Lower leg skin (tissue), 4 donors: ENCODE measurements at regions not wholly inside any gene's neighbourhood (a gene's known extent, or its start where the extent isn't known, plus 50 kb on each side); places are given as distances from the start of the nearest gene placed in this dataset.

Experiments
- DNase-seq, 2 donors: peaks; one replicate each; pipeline ENCODE4 v3.0.0-alpha.2; 2019; ENCODE audit warnings: low spot score in 2 of 2
- H3K4me3 ChIP-seq: fragments of 200-600 bp; sonication (generic); 2 replicates; pipeline ENCODE4 v1.5.1; 2017; ENCODE audit warnings: mild to moderate bottlenecking, low read depth; ENCODE audit not compliant: poor library complexity, severe bottlenecking
- CTCF ChIP-seq, 3 donors: fragments of 450-650 bp; IDR thresholded peaks; one replicate each; pipeline ENCODE4 v1.5.1; 2016; ENCODE audit warnings: antibody characterized with exemption in 3 of 3, mild to moderate bottlenecking in 3 of 3, moderate library complexity in 2 of 3
- POLR2A ChIP-seq, 2 donors: fragments of 450-650 bp; IDR thresholded peaks; one replicate each; pipeline ENCODE4 v1.6.1; 2016 to 2017; ENCODE audit warnings: antibody characterized with exemption in 2 of 2, mild to moderate bottlenecking in 1 of 2, moderate library complexity in 1 of 2
- WGBS, 2 donors: methylation state at CpG; one replicate each; pipeline ENCODE4 v1.1.5; 2018; 5-methylcytosine and 5-hydroxymethylcytosine counted together
- intact Hi-C: fragments of 100-400 bp; cut with DNase I; formaldehyde crosslinking; loops from one replicate; pipeline ENCODE4 v1.15.0; 2023; ENCODE audit warnings: low total_unique reads

- TF ChIP-seq CTCF (IDR thresholded peaks at IDR 0.05) (no peak), POLR2A (IDR thresholded peaks at IDR 0.05) (no peak)
- DNase-seq: no peak
- H3K4me3 ChIP-seq: no peak overlapping the region
- intact Hi-C loops: no loop called here
- WGBS, 2 donors: 88 to 90% methylated on average over 7 of the region's 7 CpGs
These were observed 602.7 kb upstream of the CDH5 start for GRCh38 chr16:65763640-65764305.

GRCh38 chr16:65760874-65761273 is 605.6 kb upstream of the CDH5 start:
- DNase-seq: no peak
- TF ChIP-seq CTCF (IDR thresholded peaks at IDR 0.05) (no peak), POLR2A (IDR thresholded peaks at IDR 0.05) (no peak)
- intact Hi-C loops: no loop called here
- 70 to 83% methylated on average over 4 of the region's 4 CpGs for WGBS, 2 donors
- H3K4me3 ChIP-seq: no peak overlapping the region

GRCh38 chr16:65758620-65759019 is 607.9 kb upstream of the CDH5 start:
- TF ChIP-seq CTCF (IDR thresholded peaks at IDR 0.05) (no peak), POLR2A (IDR thresholded peaks at IDR 0.05) (no peak)
- DNase-seq: no peak
- WGBS, 2 donors: 79 to 88% methylated on average over 4 of the region's 4 CpGs
- intact Hi-C loops: no loop called here
- no peak overlapping the region for H3K4me3 ChIP-seq

GRCh38 chr16:65757064-65757463 is 609.4 kb upstream of the CDH5 start:
- no peak for TF ChIP-seq POLR2A (IDR thresholded peaks at IDR 0.05)
- TF ChIP-seq CTCF (IDR thresholded peaks at IDR 0.05): no peak
- 65 to 83% methylated on average over 4 of the region's 4 CpGs for WGBS, 2 donors

GRCh38 chr16:65756163-65756562 is 610.3 kb upstream of the CDH5 start:
- WGBS, 2 donors: 45 to 47% methylated on average over 4 of the region's 4 CpGs
- no peak overlapping the region for H3K4me3 ChIP-seq
- intact Hi-C loops: no loop called here
- TF ChIP-seq POLR2A (IDR thresholded peaks at IDR 0.05) (no peak), CTCF (IDR thresholded peaks at IDR 0.05) (no peak)
- DNase-seq: no peak

More at GRCh38 chr16:65757064-65757463, 609.4 kb upstream of the CDH5 start:
- no peak overlapping the region for H3K4me3 ChIP-seq
- intact Hi-C loops: no loop called here
- no peak for DNase-seq
